ENCODE measurements at regions not wholly inside any gene's neighbourhood (a gene's known extent, or its start where the extent isn't known, plus 50 kb on each side); places are given as distances from the start of the nearest gene placed in this dataset.

- TF ChIP-seq, protein P1, sequence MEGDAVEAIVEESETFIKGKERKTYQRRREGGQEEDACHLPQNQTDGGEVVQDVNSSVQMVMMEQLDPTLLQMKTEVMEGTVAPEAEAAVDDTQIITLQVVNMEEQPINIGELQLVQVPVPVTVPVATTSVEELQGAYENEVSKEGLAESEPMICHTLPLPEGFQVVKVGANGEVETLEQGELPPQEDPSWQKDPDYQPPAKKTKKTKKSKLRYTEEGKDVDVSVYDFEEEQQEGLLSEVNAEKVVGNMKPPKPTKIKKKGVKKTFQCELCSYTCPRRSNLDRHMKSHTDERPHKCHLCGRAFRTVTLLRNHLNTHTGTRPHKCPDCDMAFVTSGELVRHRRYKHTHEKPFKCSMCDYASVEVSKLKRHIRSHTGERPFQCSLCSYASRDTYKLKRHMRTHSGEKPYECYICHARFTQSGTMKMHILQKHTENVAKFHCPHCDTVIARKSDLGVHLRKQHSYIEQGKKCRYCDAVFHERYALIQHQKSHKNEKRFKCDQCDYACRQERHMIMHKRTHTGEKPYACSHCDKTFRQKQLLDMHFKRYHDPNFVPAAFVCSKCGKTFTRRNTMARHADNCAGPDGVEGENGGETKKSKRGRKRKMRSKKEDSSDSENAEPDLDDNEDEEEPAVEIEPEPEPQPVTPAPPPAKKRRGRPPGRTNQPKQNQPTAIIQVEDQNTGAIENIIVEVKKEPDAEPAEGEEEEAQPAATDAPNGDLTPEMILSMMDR (IDR thresholded peaks at IDR 0.05) = no peak
- no peak for TF ChIP-seq POLR2A (IDR thresholded peaks at IDR 0.05)
Observed at GRCh38 chr3:76576201-76576600, 463.7 kb upstream of the ROBO2 start.

Data from Peyer's patch (tissue), 4 donors.